LoVo (cell line): ENCODE measurements at regions not wholly inside any gene's neighbourhood (a gene's known extent, or its start where the extent isn't known, plus 50 kb on each side); places are given as distances from the start of the nearest gene placed in this dataset.

ENCODE experiments used
- DNase-seq: peaks from one replicate; pipeline ENCODE4 v3.0.0-alpha.2; 2016; ENCODE audit warnings: low spot score

GRCh38 chr9:91132576-91133073, 229.1 kb downstream of the AUH start:
- no peak for DNase-seq

GRCh38 chr9:91134608-91135007, 227.1 kb downstream of the AUH start:
- no peak for DNase-seq

GRCh38 chr9:91137391-91137790, 224.3 kb downstream of the AUH start:
- no peak for DNase-seq

GRCh38 chr9:91138760-91139159, 223.0 kb downstream of the AUH start:
- DNase-seq, result peak; percentile 38

- DNase-seq, result no peak
Measured at GRCh38 chr9:91141407-91141965, 220.2 kb downstream of the AUH start.

- DNase-seq, result no peak
Measured at GRCh38 chr9:91143162-91143561, 218.6 kb downstream of the AUH start.

- DNase-seq, result no peak
Measured at GRCh38 chr9:91143642-91144041, 218.1 kb downstream of the AUH start.

GRCh38 chr9:91144769-91145168, 216.9 kb downstream of the AUH start:
- DNase-seq, result no peak

- no peak for DNase-seq
Measured at GRCh38 chr9:91145496-91145895, 216.2 kb downstream of the AUH start.

- DNase-seq, result no peak
Measured at GRCh38 chr9:91146391-91147019, 215.2 kb downstream of the AUH start.

GRCh38 chr9:91147079-91147708, 214.5 kb downstream of the AUH start:
- DNase-seq, result no peak

- no peak for DNase-seq
Measured at GRCh38 chr9:91148306-91148705, 213.4 kb downstream of the AUH start.

- DNase-seq, result no peak
Measured at GRCh38 chr9:91150273-91150997, 211.3 kb downstream of the AUH start.

GRCh38 chr9:91150998-91151717, 210.6 kb downstream of the AUH start:
- no peak for DNase-seq

GRCh38 chr9:91151718-91152095, 210.0 kb downstream of the AUH start:
- no peak for DNase-seq

- no peak for DNase-seq
Measured at GRCh38 chr9:91154686-91155085, 207.0 kb downstream of the AUH start.

GRCh38 chr9:91155181-91155580, 206.5 kb downstream of the AUH start:
- no peak for DNase-seq

GRCh38 chr9:91155746-91156376, 205.9 kb downstream of the AUH start:
- DNase-seq, result no peak

GRCh38 chr9:91156451-91157234, 205.1 kb downstream of the AUH start:
- DNase-seq, result peak; percentile 14

GRCh38 chr9:91157883-91158282, 203.8 kb downstream of the AUH start:
- DNase-seq, result no peak

GRCh38 chr9:91158286-91158685, 203.4 kb downstream of the AUH start:
- DNase-seq, result no peak
